Parathyroid adenoma (tissue), 2 donors: ENCODE measurements at regions not wholly inside any gene's neighbourhood (a gene's known extent, or its start where the extent isn't known, plus 50 kb on each side); places are given as distances from the start of the nearest gene placed in this dataset.

ENCODE experiments used
- H2AFZ ChIP-seq: fragments of 300-600 bp; sonication (generic); one replicate; pipeline ENCODE4 v1.7.0; 2017; ENCODE audit warnings: antibody characterized with exemption, mild to moderate bottlenecking
- H3K27ac ChIP-seq: fragments of 300-600 bp; sonication (generic); one replicate; pipeline ENCODE4 v1.7.0; 2017
- H3K27me3 ChIP-seq: fragments of 300-600 bp; sonication (generic); one replicate; pipeline ENCODE4 v1.7.0; 2017; ENCODE audit warnings: low read length; ENCODE audit not compliant: control insufficient read depth, insufficient read depth
- H3K36me3 ChIP-seq: fragments of 300-600 bp; sonication (generic); one replicate; pipeline ENCODE4 v1.7.0; 2017; ENCODE audit warnings: low read length; ENCODE audit not compliant: control insufficient read depth, insufficient read depth
- H3K4me1 ChIP-seq: fragments of 300-600 bp; sonication (generic); one replicate; pipeline ENCODE4 v1.7.0; 2017; ENCODE audit warnings: control low read depth
- H3K4me2 ChIP-seq: fragments of 300-600 bp; sonication (generic); one replicate; pipeline ENCODE4 v1.7.0; 2017; ENCODE audit warnings: low read length
- H3K4me3 ChIP-seq: fragments of 300-600 bp; sonication (generic); one replicate; pipeline ENCODE4 v1.7.0; 2017; ENCODE audit warnings: low read depth, low read length
- H3K79me2 ChIP-seq: fragments of 300-600 bp; sonication (generic); one replicate; pipeline ENCODE4 v1.7.0; 2017; ENCODE audit warnings: control low read depth
- H3K9ac ChIP-seq: fragments of 300-600 bp; sonication (generic); one replicate; pipeline ENCODE4 v1.7.0; 2017; ENCODE audit warnings: mild to moderate bottlenecking
- H3K9me3 ChIP-seq: fragments of 300-600 bp; sonication (generic); one replicate; pipeline ENCODE4 v1.7.0; 2017; ENCODE audit warnings: low read length; ENCODE audit not compliant: control insufficient read depth
- CTCF ChIP-seq: fragments of 300-600 bp; sonication (generic); IDR thresholded peaks from one replicate; pipeline ENCODE4 v1.7.0; 2017; ENCODE audit warnings: antibody characterized with exemption, mild to moderate bottlenecking
- donor health status: primary hyperparathyroidism.

- no peak for TF ChIP-seq CTCF
- no peak overlapping the region for H3K27ac ChIP-seq
- no peaks in the 10 kb centered on the region for H3K4me1 ChIP-seq
- no peaks in the 10 kb centered on the region for H3K79me2 ChIP-seq
- H3K9me3 ChIP-seq, result no peaks in the 10 kb centered on the region
- H3K4me3 ChIP-seq, result no peak overlapping the region
- no peaks in the 10 kb centered on the region for H3K27me3 ChIP-seq
- no peak overlapping the region for H3K9ac ChIP-seq
- no peak overlapping the region for H2AFZ ChIP-seq
- H3K36me3 ChIP-seq, result no peaks in the 10 kb centered on the region
- H3K4me2 ChIP-seq, result no peak overlapping the region
These were observed 267.3 kb upstream of the HAND2 start for GRCh38 chr4:173797296-173797695.

DNA sequence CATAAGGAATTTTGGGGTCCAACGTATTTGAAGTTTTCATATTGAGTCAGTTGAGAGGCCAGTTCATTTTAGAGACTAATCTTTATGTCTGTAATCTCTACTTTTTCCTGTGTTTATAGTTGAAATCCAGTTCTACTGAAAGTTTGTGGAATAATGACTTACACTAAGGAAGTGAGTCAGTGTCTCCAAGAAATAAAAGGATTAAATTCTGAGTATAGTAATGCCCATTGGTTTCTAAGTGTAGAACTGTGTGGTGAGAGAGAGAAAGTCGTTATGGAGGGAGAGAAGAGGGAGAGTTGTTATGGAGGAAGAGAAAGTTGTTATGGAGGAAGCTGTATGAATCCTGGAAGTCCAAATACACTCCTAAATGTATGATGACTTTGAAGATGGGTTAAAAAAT lies 264.6 kb upstream of the HAND2 start:
- Histone ChIP-seq H3K4me2 (no peak overlapping the region), H3K79me2 (no peaks in the 10 kb centered on the region), H3K4me3 (no peak overlapping the region), H2AFZ (no peak overlapping the region), H3K9me3 (no peaks in the 10 kb centered on the region), H3K27ac (no peak overlapping the region), H3K27me3 (no peaks in the 10 kb centered on the region), H3K9ac (no peak overlapping the region), H3K4me1 (no peaks in the 10 kb centered on the region), H3K36me3 (no peaks in the 10 kb centered on the region)
- TF ChIP-seq CTCF, result no peak

- H3K79me2 ChIP-seq, result no peaks in the 10 kb centered on the region
- no peaks in the 10 kb centered on the region for H3K27me3 ChIP-seq
- no peak overlapping the region for H3K4me2 ChIP-seq
- H3K9ac ChIP-seq, result no peak overlapping the region
- H3K27ac ChIP-seq, result no peak overlapping the region
- H3K4me1 ChIP-seq, result no peaks in the 10 kb centered on the region
- no peaks in the 10 kb centered on the region for H3K9me3 ChIP-seq
- no peak overlapping the region for H2AFZ ChIP-seq
- TF ChIP-seq CTCF, result no peak
- no peaks in the 10 kb centered on the region for H3K36me3 ChIP-seq
- no peak overlapping the region for H3K4me3 ChIP-seq
These were observed 264.0 kb upstream of the HAND2 start for GRCh38 chr4:173793937-173794510.

DNA sequence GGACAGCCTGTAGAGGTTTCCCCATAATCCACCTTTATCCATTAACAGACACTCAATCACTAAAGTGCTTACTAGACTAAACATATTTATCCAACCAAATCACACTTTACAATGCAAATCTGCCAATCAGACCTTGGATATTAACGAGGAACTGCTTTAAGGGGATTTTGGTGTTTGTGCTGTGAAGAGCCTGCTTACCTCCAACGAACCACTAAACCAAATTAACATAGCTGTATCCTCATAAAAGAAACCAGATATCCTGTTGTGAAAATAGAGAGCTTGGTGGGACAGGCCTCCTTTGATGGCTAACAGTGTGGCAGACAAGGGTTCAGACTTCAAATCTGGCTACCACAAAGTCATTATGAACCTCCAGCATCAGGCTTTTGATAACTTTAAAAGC lies 252.6 kb upstream of the HAND2 start:
- H3K4me3 ChIP-seq, result no peak overlapping the region
- H3K9ac ChIP-seq, result no peak overlapping the region
- H3K9me3 ChIP-seq, result no peaks in the 10 kb centered on the region
- H3K79me2 ChIP-seq, result no peaks in the 10 kb centered on the region
- H3K27ac ChIP-seq, result no peak overlapping the region
- no peaks in the 10 kb centered on the region for H3K4me1 ChIP-seq
- H3K27me3 ChIP-seq, result no peaks in the 10 kb centered on the region
- H3K4me2 ChIP-seq, result no peak overlapping the region
- no peaks in the 10 kb centered on the region for H3K36me3 ChIP-seq
- no peak overlapping the region for H2AFZ ChIP-seq
- TF ChIP-seq CTCF, result no peak

- Histone ChIP-seq H2AFZ (no peak overlapping the region), H3K9me3 (no peaks in the 10 kb centered on the region), H3K27ac (no peak overlapping the region), H3K4me3 (no peak overlapping the region), H3K79me2 (no peaks in the 10 kb centered on the region), H3K27me3 (no peaks in the 10 kb centered on the region), H3K4me2 (no peak overlapping the region), H3K36me3 (no peaks in the 10 kb centered on the region), H3K4me1 (no peaks in the 10 kb centered on the region), H3K9ac (no peak overlapping the region)
- TF ChIP-seq CTCF, result no peak
These were observed 247.9 kb upstream of the HAND2 start for GRCh38 chr4:173777921-173778320.
